ENCODE measurements at regions not wholly inside any gene's neighbourhood (a gene's known extent, or its start where the extent isn't known, plus 50 kb on each side); places are given as distances from the start of the nearest gene placed in this dataset.

- Histone ChIP-seq H3K4me1 (ENCODE audit: insufficient read depth, low read length) (no peaks in the 10 kb centered on the region), H3K9me3 (ENCODE audit: control insufficient read depth in 1 of 2, low read length in 2 of 2) (no peaks in the 10 kb centered on the region), H3K36me3 (ENCODE audit: insufficient read depth, low read length) (no peaks in the 10 kb centered on the region), H3K27me3 (ENCODE audit: insufficient read depth, low read length) (no peaks in the 10 kb centered on the region), H3K4me3 (ENCODE audit: low read length in 2 of 2) (no peak overlapping the region), H3K27ac (ENCODE audit: low read depth, low read length) (no peak overlapping the region)
- H3K4me3 Mint-ChIP-seq: no peak overlapping the region
- no peaks in the 10 kb centered on the region for H3K4me1 Mint-ChIP-seq
- no peaks in the 10 kb centered on the region for H3K36me3 Mint-ChIP-seq
- intact Hi-C loops (cut with micrococcal nuclease): no loop called here
- CTCF ChIA-PET (ENCODE audit: partially characterized antibody): no interaction called here
- peaks cover 0 to 3% (median 0%) of the 10 kb centered on the region in 8 donors for H3K9me3 Mint-ChIP-seq
- no peak overlapping the region for H3K27ac Mint-ChIP-seq
- peaks cover 0 to 2% of the 10 kb centered on the region in 2 donors for H3K27me3 Mint-ChIP-seq
- POLR2A ChIA-PET (ENCODE audit: partially characterized antibody): no interaction called here
- DNase-seq: no peak
These were observed 174.7 kb downstream of the MN1 start for GRCh38 chr22:27626675-27627443.

GRCh38 chr22:27627444-27627833 lies 174.1 kb downstream of the MN1 start:
- intact Hi-C loops (cut with micrococcal nuclease): no loop called here
- POLR2A ChIA-PET (ENCODE audit: partially characterized antibody): no interaction called here
- Histone ChIP-seq H3K9me3 (ENCODE audit: control insufficient read depth in 1 of 2, low read length in 2 of 2) (no peaks in the 10 kb centered on the region), H3K36me3 (ENCODE audit: insufficient read depth, low read length) (no peaks in the 10 kb centered on the region), H3K4me3 (ENCODE audit: low read length in 2 of 2) (no peak overlapping the region), H3K4me1 (ENCODE audit: insufficient read depth, low read length) (no peaks in the 10 kb centered on the region), H3K27me3 (ENCODE audit: insufficient read depth, low read length) (no peaks in the 10 kb centered on the region), H3K27ac (ENCODE audit: low read depth, low read length) (no peak overlapping the region)
- no peaks in the 10 kb centered on the region for H3K4me1 Mint-ChIP-seq
- CTCF ChIA-PET (ENCODE audit: partially characterized antibody): no interaction called here
- no peak for DNase-seq
- peaks cover 0 to 2% of the 10 kb centered on the region in 2 donors for H3K27me3 Mint-ChIP-seq
- H3K36me3 Mint-ChIP-seq: no peaks in the 10 kb centered on the region
- H3K27ac Mint-ChIP-seq: no peak overlapping the region
- H3K9me3 Mint-ChIP-seq: peaks cover 0 to 3% (median 0%) of the 10 kb centered on the region in 8 donors
- no peak overlapping the region for H3K4me3 Mint-ChIP-seq

- H3K9me3 ChIP-seq (ENCODE audit: control insufficient read depth in 1 of 2, low read length in 2 of 2): no peaks in the 10 kb centered on the region
- ChIA-PET CTCF (ENCODE audit: partially characterized antibody) (no interaction called here), POLR2A (ENCODE audit: partially characterized antibody) (no interaction called here)
- no peaks in the 10 kb centered on the region for H3K27me3 ChIP-seq (ENCODE audit: insufficient read depth, low read length)
- Mint-ChIP-seq H3K36me3 (no peaks in the 10 kb centered on the region), H3K27ac (no peak overlapping the region), H3K27me3 (peaks cover 0 to 2% of the 10 kb centered on the region in 2 donors), H3K9me3 (peaks cover 0 to 3% (median 0%) of the 10 kb centered on the region in 8 donors), H3K4me3 (no peak overlapping the region), H3K4me1 (no peaks in the 10 kb centered on the region)
- no peaks in the 10 kb centered on the region for H3K36me3 ChIP-seq (ENCODE audit: insufficient read depth, low read length)
- DNase-seq: no peak
- no peak overlapping the region for H3K4me3 ChIP-seq (ENCODE audit: low read length in 2 of 2)
- no peaks in the 10 kb centered on the region for H3K4me1 ChIP-seq (ENCODE audit: insufficient read depth, low read length)
- intact Hi-C loops (cut with micrococcal nuclease): no loop called here
- H3K27ac ChIP-seq (ENCODE audit: low read depth, low read length): no peak overlapping the region
These were observed 173.7 kb downstream of the MN1 start for GRCh38 chr22:27627901-27628300.

- H3K4me1 Mint-ChIP-seq: no peaks in the 10 kb centered on the region
- ChIA-PET POLR2A (ENCODE audit: partially characterized antibody) (no interaction called here), CTCF (ENCODE audit: partially characterized antibody) (no interaction called here)
- Histone ChIP-seq H3K4me3 (ENCODE audit: low read length in 2 of 2) (no peak overlapping the region), H3K27me3 (ENCODE audit: insufficient read depth, low read length) (no peaks in the 10 kb centered on the region), H3K36me3 (ENCODE audit: insufficient read depth, low read length) (no peaks in the 10 kb centered on the region), H3K4me1 (ENCODE audit: insufficient read depth, low read length) (no peaks in the 10 kb centered on the region), H3K27ac (ENCODE audit: low read depth, low read length) (no peak overlapping the region), H3K9me3 (ENCODE audit: control insufficient read depth in 1 of 2, low read length in 2 of 2) (no peaks in the 10 kb centered on the region)
- no peak overlapping the region for H3K27ac Mint-ChIP-seq
- H3K27me3 Mint-ChIP-seq: peaks cover 0 to 2% of the 10 kb centered on the region in 2 donors
- no peak for DNase-seq
- intact Hi-C loops (cut with micrococcal nuclease): no loop called here
- peaks cover 0 to 3% (median 0%) of the 10 kb centered on the region in 8 donors for H3K9me3 Mint-ChIP-seq
- H3K4me3 Mint-ChIP-seq: no peak overlapping the region
- no peaks in the 10 kb centered on the region for H3K36me3 Mint-ChIP-seq
These were observed 173.2 kb downstream of the MN1 start for GRCh38 chr22:27628341-27628740.

GRCh38 chr22:27628891-27629631 lies 172.5 kb downstream of the MN1 start:
- Mint-ChIP-seq H3K36me3 (no peaks in the 10 kb centered on the region), H3K9me3 (peaks cover 0 to 3% (median 0%) of the 10 kb centered on the region in 8 donors), H3K4me3 (no peak overlapping the region), H3K4me1 (no peaks in the 10 kb centered on the region), H3K27ac (no peak overlapping the region), H3K27me3 (peaks cover 3 to 6% of the 10 kb centered on the region in 2 donors)
- H3K27ac ChIP-seq (ENCODE audit: low read depth, low read length): no peak overlapping the region
- no peaks in the 10 kb centered on the region for H3K36me3 ChIP-seq (ENCODE audit: insufficient read depth, low read length)
- ChIA-PET CTCF (ENCODE audit: partially characterized antibody) (no interaction called here), POLR2A (ENCODE audit: partially characterized antibody) (no interaction called here)
- DNase-seq: no peak
- intact Hi-C loops (cut with micrococcal nuclease): no loop called here
- H3K4me3 ChIP-seq (ENCODE audit: low read length in 2 of 2): no peak overlapping the region
- no peaks in the 10 kb centered on the region for H3K27me3 ChIP-seq (ENCODE audit: insufficient read depth, low read length)
- H3K4me1 ChIP-seq (ENCODE audit: insufficient read depth, low read length): no peaks in the 10 kb centered on the region
- no peaks in the 10 kb centered on the region for H3K9me3 ChIP-seq (ENCODE audit: control insufficient read depth in 1 of 2, low read length in 2 of 2)

GRCh38 chr22:27629908-27630673 lies 171.5 kb downstream of the MN1 start:
- Mint-ChIP-seq H3K9me3 (peaks cover 0 to 4% (median 0%) of the 10 kb centered on the region in 8 donors), H3K4me3 (no peak overlapping the region), H3K4me1 (no peaks in the 10 kb centered on the region), H3K27me3 (peaks cover 4 to 10% of the 10 kb centered on the region in 2 donors), H3K27ac (no peak overlapping the region), H3K36me3 (no peaks in the 10 kb centered on the region)
- H3K27me3 ChIP-seq (ENCODE audit: insufficient read depth, low read length): no peaks in the 10 kb centered on the region
- ChIA-PET POLR2A (ENCODE audit: partially characterized antibody) (no interaction called here), CTCF (ENCODE audit: partially characterized antibody) (no interaction called here)
- intact Hi-C loops (cut with micrococcal nuclease): no loop called here
- no peaks in the 10 kb centered on the region for H3K4me1 ChIP-seq (ENCODE audit: insufficient read depth, low read length)
- no peak for DNase-seq
- H3K4me3 ChIP-seq (ENCODE audit: low read length in 2 of 2): no peak overlapping the region
- no peak overlapping the region for H3K27ac ChIP-seq (ENCODE audit: low read depth, low read length)
- no peaks in the 10 kb centered on the region for H3K9me3 ChIP-seq (ENCODE audit: control insufficient read depth in 1 of 2, low read length in 2 of 2)
- H3K36me3 ChIP-seq (ENCODE audit: insufficient read depth, low read length): no peaks in the 10 kb centered on the region

- POLR2A ChIA-PET (ENCODE audit: partially characterized antibody): no interaction called here
- Histone ChIP-seq H3K4me3 (ENCODE audit: low read length in 2 of 2) (no peak overlapping the region), H3K9me3 (ENCODE audit: control insufficient read depth in 1 of 2, low read length in 2 of 2) (no peaks in the 10 kb centered on the region), H3K4me1 (ENCODE audit: insufficient read depth, low read length) (no peaks in the 10 kb centered on the region), H3K27ac (ENCODE audit: low read depth, low read length) (no peak overlapping the region), H3K36me3 (ENCODE audit: insufficient read depth, low read length) (no peaks in the 10 kb centered on the region), H3K27me3 (ENCODE audit: insufficient read depth, low read length) (no peaks in the 10 kb centered on the region)
- no peak overlapping the region for H3K27ac Mint-ChIP-seq
- no peak overlapping the region for H3K4me3 Mint-ChIP-seq
- H3K9me3 Mint-ChIP-seq: peaks cover 0 to 4% (median 0%) of the 10 kb centered on the region in 8 donors
- DNase-seq: no peak
- CTCF ChIA-PET (ENCODE audit: partially characterized antibody): no interaction called here
- no peaks in the 10 kb centered on the region for H3K4me1 Mint-ChIP-seq
- no peaks in the 10 kb centered on the region for H3K36me3 Mint-ChIP-seq
- peaks cover 4 to 10% of the 10 kb centered on the region in 2 donors for H3K27me3 Mint-ChIP-seq
- intact Hi-C loops (cut with micrococcal nuclease): no loop called here
These were observed 170.8 kb downstream of the MN1 start for GRCh38 chr22:27630754-27631153.

All from CD4-positive, alpha-beta memory T cell (primary cell).